ENCODE measurements at regions not wholly inside any gene's neighbourhood (a gene's known extent, or its start where the extent isn't known, plus 50 kb on each side); places are given as distances from the start of the nearest gene placed in this dataset.

GRCh38 chr1:36602184-36602583 is 119.5 kb upstream of the CSF3R start:
- peaks cover 46% of the 10 kb centered on the region for H3K27me3 Mint-ChIP-seq
- ATAC-seq, result no peak
- H3K36me3 Mint-ChIP-seq, result no peaks in the 10 kb centered on the region
- peaks cover 3% of the 10 kb centered on the region for H3K9me3 Mint-ChIP-seq
- H3K4me3 Mint-ChIP-seq, result no peak overlapping the region
- no peaks in the 10 kb centered on the region for H3K4me1 Mint-ChIP-seq
- H3K27ac Mint-ChIP-seq, result no peak overlapping the region

GRCh38 chr1:36599828-36600227 is 117.1 kb upstream of the CSF3R start:
- H3K4me1 Mint-ChIP-seq, result no peaks in the 10 kb centered on the region
- peaks cover 60% of the 10 kb centered on the region for H3K27me3 Mint-ChIP-seq

GRCh38 chr1:36597514-36597913 is 114.8 kb upstream of the CSF3R start:
- Mint-ChIP-seq H3K4me3 (no peak overlapping the region), H3K4me1 (no peaks in the 10 kb centered on the region), H3K27ac (no peak overlapping the region), H3K9me3 (no peaks in the 10 kb centered on the region), H3K27me3 (peaks cover 70% of the 10 kb centered on the region), H3K36me3 (no peaks in the 10 kb centered on the region)
- no peak for ATAC-seq

More at GRCh38 chr1:36599828-36600227, 117.1 kb upstream of the CSF3R start:
- Mint-ChIP-seq H3K27ac (no peak overlapping the region), H3K36me3 (no peaks in the 10 kb centered on the region), H3K9me3 (peaks cover 3% of the 10 kb centered on the region), H3K4me3 (no peak overlapping the region)
- ATAC-seq, result no peak

GRCh38 chr1:36595921-36596320 is 113.2 kb upstream of the CSF3R start:
- no peak for ATAC-seq

GRCh38 chr1:36595349-36595748 is 112.6 kb upstream of the CSF3R start:
- Mint-ChIP-seq H3K27ac (no peak overlapping the region), H3K4me3 (no peak overlapping the region), H3K4me1 (no peaks in the 10 kb centered on the region), H3K27me3 (peaks cover 74% of the 10 kb centered on the region), H3K36me3 (no peaks in the 10 kb centered on the region), H3K9me3 (no peaks in the 10 kb centered on the region)
- no peak for ATAC-seq

More at GRCh38 chr1:36595921-36596320, 113.2 kb upstream of the CSF3R start:
- no peaks in the 10 kb centered on the region for H3K36me3 Mint-ChIP-seq
- no peak overlapping the region for H3K4me3 Mint-ChIP-seq
- H3K27ac Mint-ChIP-seq, result no peak overlapping the region
- H3K9me3 Mint-ChIP-seq, result no peaks in the 10 kb centered on the region
- H3K4me1 Mint-ChIP-seq, result no peaks in the 10 kb centered on the region
- H3K27me3 Mint-ChIP-seq, result peaks cover 70% of the 10 kb centered on the region

- no peak overlapping the region for H3K27ac Mint-ChIP-seq
- peaks cover 82% of the 10 kb centered on the region for H3K27me3 Mint-ChIP-seq
- H3K36me3 Mint-ChIP-seq, result no peaks in the 10 kb centered on the region
- H3K9me3 Mint-ChIP-seq, result no peaks in the 10 kb centered on the region
- no peak for ATAC-seq
- H3K4me3 Mint-ChIP-seq, result no peak overlapping the region
- H3K4me1 Mint-ChIP-seq, result no peaks in the 10 kb centered on the region
Observed at GRCh38 chr1:36594023-36594422, 111.3 kb upstream of the CSF3R start.

GRCh38 chr1:36591278-36591677 is 108.6 kb upstream of the CSF3R start:
- H3K4me3 Mint-ChIP-seq, result no peak overlapping the region
- peaks cover 5% of the 10 kb centered on the region for H3K4me1 Mint-ChIP-seq
- H3K36me3 Mint-ChIP-seq, result no peaks in the 10 kb centered on the region
- no peak for ATAC-seq
- H3K9me3 Mint-ChIP-seq, result no peaks in the 10 kb centered on the region
- peaks cover 90% of the 10 kb centered on the region for H3K27me3 Mint-ChIP-seq
- no peak overlapping the region for H3K27ac Mint-ChIP-seq

- Mint-ChIP-seq H3K27me3 (peaks cover 91% of the 10 kb centered on the region), H3K27ac (no peak overlapping the region), H3K36me3 (no peaks in the 10 kb centered on the region), H3K4me1 (peaks cover 10% of the 10 kb centered on the region), H3K9me3 (no peaks in the 10 kb centered on the region), H3K4me3 (no peak overlapping the region)
- no peak for ATAC-seq
Observed at GRCh38 chr1:36590771-36591170, 108.1 kb upstream of the CSF3R start.

- ATAC-seq, result no peak
- no peak overlapping the region for H3K27ac Mint-ChIP-seq
- no peaks in the 10 kb centered on the region for H3K9me3 Mint-ChIP-seq
- H3K4me3 Mint-ChIP-seq, result no peak overlapping the region
- H3K36me3 Mint-ChIP-seq, result no peaks in the 10 kb centered on the region
- peaks cover 91% of the 10 kb centered on the region for H3K27me3 Mint-ChIP-seq
- peaks cover 12% of the 10 kb centered on the region for H3K4me1 Mint-ChIP-seq
Observed at GRCh38 chr1:36590264-36590663, 107.6 kb upstream of the CSF3R start.

GRCh38 chr1:36588972-36589371 is 106.3 kb upstream of the CSF3R start:
- Mint-ChIP-seq H3K27me3 (peaks cover 86% of the 10 kb centered on the region), H3K27ac (no peak overlapping the region), H3K4me3 (no peak overlapping the region), H3K4me1 (peaks cover 12% of the 10 kb centered on the region), H3K36me3 (no peaks in the 10 kb centered on the region), H3K9me3 (no peaks in the 10 kb centered on the region)
- no peak for ATAC-seq

GRCh38 chr1:36585569-36586548 is 103.1 kb upstream of the CSF3R start:
- H3K36me3 Mint-ChIP-seq, result no peaks in the 10 kb centered on the region
- no peak overlapping the region for H3K27ac Mint-ChIP-seq
- ATAC-seq, result no peak

GRCh38 chr1:36584874-36585453 is 102.3 kb upstream of the CSF3R start:
- Mint-ChIP-seq H3K27ac (no peak overlapping the region), H3K36me3 (no peaks in the 10 kb centered on the region), H3K9me3 (no peaks in the 10 kb centered on the region), H3K4me1 (peaks cover 12% of the 10 kb centered on the region), H3K27me3 (peaks cover 61% of the 10 kb centered on the region), H3K4me3 (no peak overlapping the region)
- ATAC-seq, result no peak

More at GRCh38 chr1:36585569-36586548, 103.1 kb upstream of the CSF3R start:
- H3K4me1 Mint-ChIP-seq, result peaks cover 12% of the 10 kb centered on the region
- H3K27me3 Mint-ChIP-seq, result peaks cover 69% of the 10 kb centered on the region
- H3K4me3 Mint-ChIP-seq, result no peak overlapping the region
- no peaks in the 10 kb centered on the region for H3K9me3 Mint-ChIP-seq

GRCh38 chr1:36583980-36584782 is 101.5 kb upstream of the CSF3R start:
- no peak overlapping the region for H3K27ac Mint-ChIP-seq
- no peaks in the 10 kb centered on the region for H3K9me3 Mint-ChIP-seq
- no peaks in the 10 kb centered on the region for H3K36me3 Mint-ChIP-seq
- no peak overlapping the region for H3K4me3 Mint-ChIP-seq
- peaks cover 12% of the 10 kb centered on the region for H3K4me1 Mint-ChIP-seq
- no peak for ATAC-seq
- peaks cover 58% of the 10 kb centered on the region for H3K27me3 Mint-ChIP-seq

- Mint-ChIP-seq H3K4me3 (no peak overlapping the region), H3K36me3 (no peaks in the 10 kb centered on the region), H3K4me1 (peaks cover 12% of the 10 kb centered on the region), H3K27ac (no peak overlapping the region), H3K27me3 (peaks cover 47% of the 10 kb centered on the region), H3K9me3 (no peaks in the 10 kb centered on the region)
- no peak for ATAC-seq
Observed at GRCh38 chr1:36583080-36583479, 100.4 kb upstream of the CSF3R start.

- Mint-ChIP-seq H3K9me3 (no peaks in the 10 kb centered on the region), H3K4me1 (peaks cover 12% of the 10 kb centered on the region), H3K4me3 (no peak overlapping the region), H3K27me3 (peaks cover 38% of the 10 kb centered on the region), H3K27ac (no peak overlapping the region), H3K36me3 (no peaks in the 10 kb centered on the region)
- no peak for ATAC-seq
Observed at GRCh38 chr1:36582066-36582755, 99.5 kb upstream of the CSF3R start.
